H1 (cell line): ENCODE measurements at regions not wholly inside any gene's neighbourhood (a gene's known extent, or its start where the extent isn't known, plus 50 kb on each side); places are given as distances from the start of the nearest gene placed in this dataset.

ENCODE experiments used
- CHD1 ChIP-seq: IDR thresholded peaks from 2 replicates; pipeline ENCODE4 v1.6.1; 2012; ENCODE audit warnings: low read depth, low read length, improper control_type of control experiment
- CTBP2 ChIP-seq: IDR thresholded peaks from 2 replicates; pipeline ENCODE4 v1.7.0; 2011; ENCODE audit warnings: borderline replicate concordance, mild to moderate bottlenecking, moderate library complexity, mixed read lengths, low read length; ENCODE audit not compliant: insufficient read depth, insufficient read length
- FOSL1 ChIP-seq: IDR thresholded peaks from 2 replicates; pipeline ENCODE4 v1.6.1; 2011; ENCODE audit warnings: mild to moderate bottlenecking, low read depth, low read length, moderate library complexity; ENCODE audit not compliant: insufficient read depth
- MAFK ChIP-seq: IDR thresholded peaks from 2 replicates; pipeline ENCODE4 v1.6.1; 2012; ENCODE audit warnings: low read depth, mild to moderate bottlenecking, improper control_type of control experiment, low read length
- PHF8 ChIP-seq: fragments of 200-600 bp; sonication (generic); conservative IDR thresholded peaks from 2 replicates; pipeline ENCODE4 v1.7.1; 2012; ENCODE audit warnings: low read depth, mild to moderate bottlenecking, inconsistent platforms, low read length, moderate library complexity
- RAD21 ChIP-seq, 2 experiments: IDR thresholded peaks in 1 of 2; conservative IDR thresholded peaks in 1 of 2; 2 replicates each; pipeline ENCODE4 v1.6.1; 2011; ENCODE audit warnings: low read depth in 2 of 2, low read length in 2 of 2, improper control_type of control experiment in 1 of 2, inconsistent platforms in 1 of 2, mild to moderate bottlenecking in 1 of 2, moderate library complexity in 1 of 2
- YY1 ChIP-seq: IDR thresholded peaks from 2 replicates; pipeline ENCODE4 v1.6.1; 2011; ENCODE audit warnings: low read depth, mild to moderate bottlenecking, low read length
- TF ChIP-seq, protein P1 (sequence below): fragments of 300-600 bp; sonication (generic); IDR thresholded peaks from 2 replicates; pipeline ENCODE4 v1.7.1; 2012; ENCODE audit warnings: low read length, moderate library complexity, mild to moderate bottlenecking, inconsistent platforms; ENCODE audit not compliant: insufficient replicate concordance
- TF ChIP-seq, protein P2 (sequence below), 3 experiments: IDR thresholded peaks; 1 replicate in 2 of 3; 2 replicates in 1 of 3; pipeline versions ENCODE4 v1.5.1 to v1.6.1; 2011; ENCODE audit warnings: low read length in 3 of 3, mild to moderate bottlenecking in 3 of 3, inconsistent platforms in 2 of 3, low read depth in 1 of 3, moderate library complexity in 1 of 3; ENCODE audit not compliant: insufficient read depth in 1 of 3; ENCODE audit errors: control extremely low read depth in 1 of 3

GRCh38 chr1:220970311-220970710 lies 91.1 kb downstream of the HLX start (continued):
- TF ChIP-seq, protein P1, sequence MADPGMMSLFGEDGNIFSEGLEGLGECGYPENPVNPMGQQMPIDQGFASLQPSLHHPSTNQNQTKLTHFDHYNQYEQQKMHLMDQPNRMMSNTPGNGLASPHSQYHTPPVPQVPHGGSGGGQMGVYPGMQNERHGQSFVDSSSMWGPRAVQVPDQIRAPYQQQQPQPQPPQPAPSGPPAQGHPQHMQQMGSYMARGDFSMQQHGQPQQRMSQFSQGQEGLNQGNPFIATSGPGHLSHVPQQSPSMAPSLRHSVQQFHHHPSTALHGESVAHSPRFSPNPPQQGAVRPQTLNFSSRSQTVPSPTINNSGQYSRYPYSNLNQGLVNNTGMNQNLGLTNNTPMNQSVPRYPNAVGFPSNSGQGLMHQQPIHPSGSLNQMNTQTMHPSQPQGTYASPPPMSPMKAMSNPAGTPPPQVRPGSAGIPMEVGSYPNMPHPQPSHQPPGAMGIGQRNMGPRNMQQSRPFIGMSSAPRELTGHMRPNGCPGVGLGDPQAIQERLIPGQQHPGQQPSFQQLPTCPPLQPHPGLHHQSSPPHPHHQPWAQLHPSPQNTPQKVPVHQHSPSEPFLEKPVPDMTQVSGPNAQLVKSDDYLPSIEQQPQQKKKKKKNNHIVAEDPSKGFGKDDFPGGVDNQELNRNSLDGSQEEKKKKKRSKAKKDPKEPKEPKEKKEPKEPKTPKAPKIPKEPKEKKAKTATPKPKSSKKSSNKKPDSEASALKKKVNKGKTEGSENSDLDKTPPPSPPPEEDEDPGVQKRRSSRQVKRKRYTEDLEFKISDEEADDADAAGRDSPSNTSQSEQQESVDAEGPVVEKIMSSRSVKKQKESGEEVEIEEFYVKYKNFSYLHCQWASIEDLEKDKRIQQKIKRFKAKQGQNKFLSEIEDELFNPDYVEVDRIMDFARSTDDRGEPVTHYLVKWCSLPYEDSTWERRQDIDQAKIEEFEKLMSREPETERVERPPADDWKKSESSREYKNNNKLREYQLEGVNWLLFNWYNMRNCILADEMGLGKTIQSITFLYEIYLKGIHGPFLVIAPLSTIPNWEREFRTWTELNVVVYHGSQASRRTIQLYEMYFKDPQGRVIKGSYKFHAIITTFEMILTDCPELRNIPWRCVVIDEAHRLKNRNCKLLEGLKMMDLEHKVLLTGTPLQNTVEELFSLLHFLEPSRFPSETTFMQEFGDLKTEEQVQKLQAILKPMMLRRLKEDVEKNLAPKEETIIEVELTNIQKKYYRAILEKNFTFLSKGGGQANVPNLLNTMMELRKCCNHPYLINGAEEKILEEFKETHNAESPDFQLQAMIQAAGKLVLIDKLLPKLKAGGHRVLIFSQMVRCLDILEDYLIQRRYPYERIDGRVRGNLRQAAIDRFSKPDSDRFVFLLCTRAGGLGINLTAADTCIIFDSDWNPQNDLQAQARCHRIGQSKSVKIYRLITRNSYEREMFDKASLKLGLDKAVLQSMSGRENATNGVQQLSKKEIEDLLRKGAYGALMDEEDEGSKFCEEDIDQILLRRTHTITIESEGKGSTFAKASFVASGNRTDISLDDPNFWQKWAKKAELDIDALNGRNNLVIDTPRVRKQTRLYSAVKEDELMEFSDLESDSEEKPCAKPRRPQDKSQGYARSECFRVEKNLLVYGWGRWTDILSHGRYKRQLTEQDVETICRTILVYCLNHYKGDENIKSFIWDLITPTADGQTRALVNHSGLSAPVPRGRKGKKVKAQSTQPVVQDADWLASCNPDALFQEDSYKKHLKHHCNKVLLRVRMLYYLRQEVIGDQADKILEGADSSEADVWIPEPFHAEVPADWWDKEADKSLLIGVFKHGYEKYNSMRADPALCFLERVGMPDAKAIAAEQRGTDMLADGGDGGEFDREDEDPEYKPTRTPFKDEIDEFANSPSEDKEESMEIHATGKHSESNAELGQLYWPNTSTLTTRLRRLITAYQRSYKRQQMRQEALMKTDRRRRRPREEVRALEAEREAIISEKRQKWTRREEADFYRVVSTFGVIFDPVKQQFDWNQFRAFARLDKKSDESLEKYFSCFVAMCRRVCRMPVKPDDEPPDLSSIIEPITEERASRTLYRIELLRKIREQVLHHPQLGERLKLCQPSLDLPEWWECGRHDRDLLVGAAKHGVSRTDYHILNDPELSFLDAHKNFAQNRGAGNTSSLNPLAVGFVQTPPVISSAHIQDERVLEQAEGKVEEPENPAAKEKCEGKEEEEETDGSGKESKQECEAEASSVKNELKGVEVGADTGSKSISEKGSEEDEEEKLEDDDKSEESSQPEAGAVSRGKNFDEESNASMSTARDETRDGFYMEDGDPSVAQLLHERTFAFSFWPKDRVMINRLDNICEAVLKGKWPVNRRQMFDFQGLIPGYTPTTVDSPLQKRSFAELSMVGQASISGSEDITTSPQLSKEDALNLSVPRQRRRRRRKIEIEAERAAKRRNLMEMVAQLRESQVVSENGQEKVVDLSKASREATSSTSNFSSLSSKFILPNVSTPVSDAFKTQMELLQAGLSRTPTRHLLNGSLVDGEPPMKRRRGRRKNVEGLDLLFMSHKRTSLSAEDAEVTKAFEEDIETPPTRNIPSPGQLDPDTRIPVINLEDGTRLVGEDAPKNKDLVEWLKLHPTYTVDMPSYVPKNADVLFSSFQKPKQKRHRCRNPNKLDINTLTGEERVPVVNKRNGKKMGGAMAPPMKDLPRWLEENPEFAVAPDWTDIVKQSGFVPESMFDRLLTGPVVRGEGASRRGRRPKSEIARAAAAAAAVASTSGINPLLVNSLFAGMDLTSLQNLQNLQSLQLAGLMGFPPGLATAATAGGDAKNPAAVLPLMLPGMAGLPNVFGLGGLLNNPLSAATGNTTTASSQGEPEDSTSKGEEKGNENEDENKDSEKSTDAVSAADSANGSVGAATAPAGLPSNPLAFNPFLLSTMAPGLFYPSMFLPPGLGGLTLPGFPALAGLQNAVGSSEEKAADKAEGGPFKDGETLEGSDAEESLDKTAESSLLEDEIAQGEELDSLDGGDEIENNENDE = no peak
- TF ChIP-seq CTBP2 (no peak), FOSL1 (no peak), RAD21 (IDR thresholded peaks at IDR 0.05 in 1 of 2, conservative IDR thresholded peaks at IDR 0.05 in 1 of 2; ENCODE audit: low read depth in 2 of 2, low read length in 2 of 2) (no peak), CHD1 (no peak), YY1 (no peak), PHF8 (no peak), MAFK (no peak)
- TF ChIP-seq, protein P2, sequence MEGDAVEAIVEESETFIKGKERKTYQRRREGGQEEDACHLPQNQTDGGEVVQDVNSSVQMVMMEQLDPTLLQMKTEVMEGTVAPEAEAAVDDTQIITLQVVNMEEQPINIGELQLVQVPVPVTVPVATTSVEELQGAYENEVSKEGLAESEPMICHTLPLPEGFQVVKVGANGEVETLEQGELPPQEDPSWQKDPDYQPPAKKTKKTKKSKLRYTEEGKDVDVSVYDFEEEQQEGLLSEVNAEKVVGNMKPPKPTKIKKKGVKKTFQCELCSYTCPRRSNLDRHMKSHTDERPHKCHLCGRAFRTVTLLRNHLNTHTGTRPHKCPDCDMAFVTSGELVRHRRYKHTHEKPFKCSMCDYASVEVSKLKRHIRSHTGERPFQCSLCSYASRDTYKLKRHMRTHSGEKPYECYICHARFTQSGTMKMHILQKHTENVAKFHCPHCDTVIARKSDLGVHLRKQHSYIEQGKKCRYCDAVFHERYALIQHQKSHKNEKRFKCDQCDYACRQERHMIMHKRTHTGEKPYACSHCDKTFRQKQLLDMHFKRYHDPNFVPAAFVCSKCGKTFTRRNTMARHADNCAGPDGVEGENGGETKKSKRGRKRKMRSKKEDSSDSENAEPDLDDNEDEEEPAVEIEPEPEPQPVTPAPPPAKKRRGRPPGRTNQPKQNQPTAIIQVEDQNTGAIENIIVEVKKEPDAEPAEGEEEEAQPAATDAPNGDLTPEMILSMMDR (IDR thresholded peaks at IDR 0.05; ENCODE audit: control extremely low read depth in 1 of 3, insufficient read depth in 1 of 3, low read depth in 1 of 3, low read length in 3 of 3) = no peak
